ENCODE measurements at regions not wholly inside any gene's neighbourhood (a gene's known extent, or its start where the extent isn't known, plus 50 kb on each side); places are given as distances from the start of the nearest gene placed in this dataset.
"Not testable (repeated sequence)": the region's sequence is repeated elsewhere in the genome, so short reads cannot be mapped to it uniquely, and the experiment has no call there.

DNA sequence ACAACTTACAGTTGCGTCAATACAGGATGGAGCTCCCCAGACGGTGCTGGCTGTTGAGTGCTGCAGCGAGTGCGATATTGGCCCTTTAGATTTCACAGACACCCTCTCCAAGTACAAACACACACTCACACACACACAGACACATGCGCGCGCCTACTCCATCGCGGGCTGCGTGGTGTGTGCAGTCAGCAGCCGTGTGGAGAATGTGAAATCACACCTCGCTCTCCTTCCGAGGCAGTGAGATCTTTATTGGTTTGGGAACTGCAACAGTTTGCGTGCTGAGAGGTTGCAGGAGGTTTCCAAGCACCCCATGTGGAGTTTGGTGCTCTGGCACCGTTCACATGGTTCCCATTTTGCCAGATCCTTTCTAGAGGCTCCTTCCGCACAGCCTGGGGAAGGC lies 372.2 kb downstream of the RRAGC start (continued):
- TF ChIP-seq, protein P1, sequence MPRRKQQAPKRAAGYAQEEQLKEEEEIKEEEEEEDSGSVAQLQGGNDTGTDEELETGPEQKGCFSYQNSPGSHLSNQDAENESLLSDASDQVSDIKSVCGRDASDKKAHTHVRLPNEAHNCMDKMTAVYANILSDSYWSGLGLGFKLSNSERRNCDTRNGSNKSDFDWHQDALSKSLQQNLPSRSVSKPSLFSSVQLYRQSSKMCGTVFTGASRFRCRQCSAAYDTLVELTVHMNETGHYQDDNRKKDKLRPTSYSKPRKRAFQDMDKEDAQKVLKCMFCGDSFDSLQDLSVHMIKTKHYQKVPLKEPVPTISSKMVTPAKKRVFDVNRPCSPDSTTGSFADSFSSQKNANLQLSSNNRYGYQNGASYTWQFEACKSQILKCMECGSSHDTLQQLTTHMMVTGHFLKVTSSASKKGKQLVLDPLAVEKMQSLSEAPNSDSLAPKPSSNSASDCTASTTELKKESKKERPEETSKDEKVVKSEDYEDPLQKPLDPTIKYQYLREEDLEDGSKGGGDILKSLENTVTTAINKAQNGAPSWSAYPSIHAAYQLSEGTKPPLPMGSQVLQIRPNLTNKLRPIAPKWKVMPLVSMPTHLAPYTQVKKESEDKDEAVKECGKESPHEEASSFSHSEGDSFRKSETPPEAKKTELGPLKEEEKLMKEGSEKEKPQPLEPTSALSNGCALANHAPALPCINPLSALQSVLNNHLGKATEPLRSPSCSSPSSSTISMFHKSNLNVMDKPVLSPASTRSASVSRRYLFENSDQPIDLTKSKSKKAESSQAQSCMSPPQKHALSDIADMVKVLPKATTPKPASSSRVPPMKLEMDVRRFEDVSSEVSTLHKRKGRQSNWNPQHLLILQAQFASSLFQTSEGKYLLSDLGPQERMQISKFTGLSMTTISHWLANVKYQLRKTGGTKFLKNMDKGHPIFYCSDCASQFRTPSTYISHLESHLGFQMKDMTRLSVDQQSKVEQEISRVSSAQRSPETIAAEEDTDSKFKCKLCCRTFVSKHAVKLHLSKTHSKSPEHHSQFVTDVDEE (CRISPR knock-in tag; IDR thresholded peaks at IDR 0.05), result no peak
- no peak for TF ChIP-seq GLIS3 (CRISPR knock-in tag; IDR thresholded peaks at IDR 0.05)
- TF ChIP-seq ZNF565 (CRISPR knock-in tag; conservative IDR thresholded peaks at IDR 0.05; ENCODE audit: low read depth), result no peak
- TF ChIP-seq, protein P2, sequence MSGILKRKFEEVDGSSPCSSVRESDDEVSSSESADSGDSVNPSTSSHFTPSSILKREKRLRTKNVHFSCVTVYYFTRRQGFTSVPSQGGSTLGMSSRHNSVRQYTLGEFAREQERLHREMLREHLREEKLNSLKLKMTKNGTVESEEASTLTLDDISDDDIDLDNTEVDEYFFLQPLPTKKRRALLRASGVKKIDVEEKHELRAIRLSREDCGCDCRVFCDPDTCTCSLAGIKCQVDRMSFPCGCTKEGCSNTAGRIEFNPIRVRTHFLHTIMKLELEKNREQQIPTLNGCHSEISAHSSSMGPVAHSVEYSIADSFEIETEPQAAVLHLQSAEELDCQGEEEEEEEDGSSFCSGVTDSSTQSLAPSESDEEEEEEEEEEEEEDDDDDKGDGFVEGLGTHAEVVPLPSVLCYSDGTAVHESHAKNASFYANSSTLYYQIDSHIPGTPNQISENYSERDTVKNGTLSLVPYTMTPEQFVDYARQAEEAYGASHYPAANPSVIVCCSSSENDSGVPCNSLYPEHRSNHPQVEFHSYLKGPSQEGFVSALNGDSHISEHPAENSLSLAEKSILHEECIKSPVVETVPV (CRISPR knock-in tag; IDR thresholded peaks at IDR 0.05), result no peak

DNA sequence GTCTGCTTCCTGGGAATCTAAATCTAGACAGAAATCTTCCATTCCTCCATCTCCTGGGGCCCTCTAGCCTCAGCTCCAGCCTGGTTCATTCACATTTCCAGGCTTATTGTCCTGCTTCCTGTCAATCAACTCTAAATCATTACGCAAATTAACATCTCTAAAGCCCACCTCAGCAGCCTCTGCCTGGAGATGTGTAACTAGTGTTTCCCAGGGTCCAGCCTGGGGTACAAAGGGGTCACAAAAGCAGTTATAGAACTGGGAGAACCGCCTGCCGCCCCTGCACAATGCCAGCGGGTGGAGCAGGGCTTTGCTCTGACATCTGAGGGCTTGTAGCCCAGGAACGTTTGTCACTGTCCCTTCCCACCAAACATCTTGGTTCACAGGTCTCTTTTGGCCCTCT lies 373.5 kb downstream of the RRAGC start:
- TF ChIP-seq ZFP30 (CRISPR knock-in tag; IDR thresholded peaks at IDR 0.05), result no peak
- no peak for TF ChIP-seq SNAI2 (CRISPR knock-in tag; IDR thresholded peaks at IDR 0.05)
- TF ChIP-seq ARNTL (CRISPR knock-in tag; IDR thresholded peaks at IDR 0.05; ENCODE audit: borderline replicate concordance, low read depth), result no peak
- TF ChIP-seq ZFP3 (CRISPR knock-in tag; IDR thresholded peaks at IDR 0.05), result no peak
- no peak for TF ChIP-seq BACH2 (CRISPR knock-in tag; IDR thresholded peaks at IDR 0.05; ENCODE audit: borderline replicate concordance)
- no peak for TF ChIP-seq OSR1 (CRISPR knock-in tag; IDR thresholded peaks at IDR 0.05)
- no peak for TF ChIP-seq ISL1 (CRISPR knock-in tag; IDR thresholded peaks at IDR 0.05)
- no peak for TF ChIP-seq ZNF70 (CRISPR knock-in tag; IDR thresholded peaks at IDR 0.05)
- no peak for TF ChIP-seq TCF4 (CRISPR knock-in tag; IDR thresholded peaks at IDR 0.05; ENCODE audit: borderline replicate concordance)
- no peak for TF ChIP-seq PPARA (CRISPR knock-in tag; IDR thresholded peaks at IDR 0.05; ENCODE audit: borderline replicate concordance)
- ATAC-seq, result no peak

DNA sequence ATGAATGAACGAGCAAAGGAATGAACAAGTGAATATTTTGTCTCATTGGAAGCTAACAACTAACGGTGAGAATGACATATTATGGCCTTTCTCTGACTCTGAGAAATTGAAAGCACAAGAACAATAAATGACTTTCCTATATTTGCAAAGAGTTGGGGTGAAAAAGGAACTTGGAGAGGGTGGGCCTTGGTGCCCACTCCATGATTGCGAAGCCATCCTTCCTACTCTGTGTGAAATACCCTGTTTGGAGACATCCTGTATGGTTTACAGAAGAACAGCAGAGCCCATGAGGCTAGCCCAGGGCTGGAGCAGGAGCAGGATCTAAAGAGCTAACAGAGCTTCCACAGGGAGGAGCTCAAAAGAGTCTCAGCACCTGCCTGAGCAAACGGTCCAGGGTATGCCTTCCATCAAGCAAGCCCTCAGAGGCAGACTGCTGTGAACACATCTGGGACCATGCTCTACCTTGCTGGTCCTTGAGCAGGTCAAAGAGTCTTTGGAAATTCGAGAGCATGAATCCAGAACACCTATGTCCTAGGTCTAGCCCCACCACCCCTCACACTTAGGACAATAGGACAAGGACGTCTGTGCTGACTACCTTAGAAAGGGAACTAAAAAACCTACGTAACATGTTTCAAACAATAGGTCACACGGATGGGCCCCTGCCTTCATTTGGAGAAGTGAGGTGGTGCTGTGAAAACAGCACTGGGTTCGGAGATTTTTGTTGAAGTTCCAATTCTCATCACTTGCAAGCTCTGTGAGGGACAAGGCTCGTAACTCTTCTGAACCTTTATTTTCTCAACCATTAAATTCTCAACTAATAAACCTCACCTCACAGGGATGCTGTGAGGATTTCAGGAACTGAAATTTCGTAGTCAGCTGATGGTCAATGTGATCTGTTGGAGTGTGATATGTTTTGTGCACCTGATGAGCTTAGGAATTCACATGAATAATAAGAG lies 377.4 kb downstream of the RRAGC start:
- no peak for ATAC-seq
- TF ChIP-seq ISL1 (CRISPR knock-in tag; IDR thresholded peaks at IDR 0.05), result no peak
- no peak for TF ChIP-seq TOX (CRISPR knock-in tag; IDR thresholded peaks at IDR 0.05; ENCODE audit: borderline replicate concordance)
- TF ChIP-seq TCF4 (CRISPR knock-in tag; IDR thresholded peaks at IDR 0.05; ENCODE audit: borderline replicate concordance), result no peak
- TF ChIP-seq ZFP30 (CRISPR knock-in tag; IDR thresholded peaks at IDR 0.05), result no peak
- TF ChIP-seq, protein P3, sequence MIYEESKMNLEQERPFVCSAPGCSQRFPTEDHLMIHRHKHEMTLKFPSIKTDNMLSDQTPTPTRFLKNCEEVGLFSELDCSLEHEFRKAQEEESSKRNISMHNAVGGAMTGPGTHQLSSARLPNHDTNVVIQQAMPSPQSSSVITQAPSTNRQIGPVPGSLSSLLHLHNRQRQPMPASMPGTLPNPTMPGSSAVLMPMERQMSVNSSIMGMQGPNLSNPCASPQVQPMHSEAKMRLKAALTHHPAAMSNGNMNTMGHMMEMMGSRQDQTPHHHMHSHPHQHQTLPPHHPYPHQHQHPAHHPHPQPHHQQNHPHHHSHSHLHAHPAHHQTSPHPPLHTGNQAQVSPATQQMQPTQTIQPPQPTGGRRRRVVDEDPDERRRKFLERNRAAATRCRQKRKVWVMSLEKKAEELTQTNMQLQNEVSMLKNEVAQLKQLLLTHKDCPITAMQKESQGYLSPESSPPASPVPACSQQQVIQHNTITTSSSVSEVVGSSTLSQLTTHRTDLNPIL (CRISPR knock-in tag; IDR thresholded peaks at IDR 0.05; ENCODE audit: low read depth), result no peak
- TF ChIP-seq ESRRG (CRISPR knock-in tag; IDR thresholded peaks at IDR 0.05), result no peak
- TF ChIP-seq ZC3H10 (CRISPR knock-in tag; IDR thresholded peaks at IDR 0.05), result no peak
- no peak for TF ChIP-seq ZFP3 (CRISPR knock-in tag; IDR thresholded peaks at IDR 0.05)
- TF ChIP-seq, protein P2 (CRISPR knock-in tag; IDR thresholded peaks at IDR 0.05), result no peak
- no peak for TF ChIP-seq RARB (CRISPR knock-in tag; IDR thresholded peaks at IDR 0.05)
- no peak for TF ChIP-seq PPARA (CRISPR knock-in tag; IDR thresholded peaks at IDR 0.05; ENCODE audit: borderline replicate concordance)
- no peak for TF ChIP-seq ZNF8 (CRISPR knock-in tag; IDR thresholded peaks at IDR 0.05)
- TF ChIP-seq, protein P4, sequence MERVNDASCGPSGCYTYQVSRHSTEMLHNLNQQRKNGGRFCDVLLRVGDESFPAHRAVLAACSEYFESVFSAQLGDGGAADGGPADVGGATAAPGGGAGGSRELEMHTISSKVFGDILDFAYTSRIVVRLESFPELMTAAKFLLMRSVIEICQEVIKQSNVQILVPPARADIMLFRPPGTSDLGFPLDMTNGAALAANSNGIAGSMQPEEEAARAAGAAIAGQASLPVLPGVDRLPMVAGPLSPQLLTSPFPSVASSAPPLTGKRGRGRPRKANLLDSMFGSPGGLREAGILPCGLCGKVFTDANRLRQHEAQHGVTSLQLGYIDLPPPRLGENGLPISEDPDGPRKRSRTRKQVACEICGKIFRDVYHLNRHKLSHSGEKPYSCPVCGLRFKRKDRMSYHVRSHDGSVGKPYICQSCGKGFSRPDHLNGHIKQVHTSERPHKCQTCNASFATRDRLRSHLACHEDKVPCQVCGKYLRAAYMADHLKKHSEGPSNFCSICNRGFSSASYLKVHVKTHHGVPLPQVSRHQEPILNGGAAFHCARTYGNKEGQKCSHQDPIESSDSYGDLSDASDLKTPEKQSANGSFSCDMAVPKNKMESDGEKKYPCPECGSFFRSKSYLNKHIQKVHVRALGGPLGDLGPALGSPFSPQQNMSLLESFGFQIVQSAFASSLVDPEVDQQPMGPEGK (CRISPR knock-in tag; IDR thresholded peaks at IDR 0.05; ENCODE audit: borderline replicate concordance), result no peak
- TF ChIP-seq BACH2 (CRISPR knock-in tag; IDR thresholded peaks at IDR 0.05; ENCODE audit: borderline replicate concordance), result no peak
- no peak for TF ChIP-seq ZNF70 (CRISPR knock-in tag; IDR thresholded peaks at IDR 0.05)
- no peak for TF ChIP-seq ARNTL (CRISPR knock-in tag; IDR thresholded peaks at IDR 0.05; ENCODE audit: borderline replicate concordance, low read depth)
- TF ChIP-seq CSDC2 (CRISPR knock-in tag; IDR thresholded peaks at IDR 0.05), result no peak
- no peak for TF ChIP-seq GLIS3 (CRISPR knock-in tag; IDR thresholded peaks at IDR 0.05)
- no peak for TF ChIP-seq OSR1 (CRISPR knock-in tag; IDR thresholded peaks at IDR 0.05)
- TF ChIP-seq, protein P1 (CRISPR knock-in tag; IDR thresholded peaks at IDR 0.05), result no peak

DNA sequence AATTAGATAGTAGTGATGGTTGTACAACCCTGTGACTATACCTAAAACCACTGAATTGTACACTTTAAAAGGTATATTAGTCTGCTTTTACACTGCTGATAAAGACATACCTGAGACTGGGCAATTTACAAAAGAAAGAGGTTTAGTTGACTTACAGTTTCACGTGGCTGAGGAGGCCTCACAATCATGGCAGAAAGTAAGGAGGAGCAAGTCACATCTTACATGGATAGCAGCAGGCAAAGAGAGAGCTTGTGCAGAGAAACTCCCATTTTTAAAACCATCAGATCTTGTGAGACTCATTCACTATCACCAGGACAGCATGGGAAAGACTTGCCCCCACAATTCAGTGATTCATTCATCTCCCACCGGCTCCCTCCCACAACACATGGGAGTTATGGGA lies 379.9 kb downstream of the RRAGC start:
- ATAC-seq, result not testable (repeated sequence)

Measured in SK-N-SH treated with all-trans-retinoic acid at 6 μM for 48 hours (cell line).